Neutrophil (primary cell): ENCODE measurements at regions not wholly inside any gene's neighbourhood (a gene's known extent, or its start where the extent isn't known, plus 50 kb on each side); places are given as distances from the start of the nearest gene placed in this dataset.

ENCODE experiments used
- H3K27ac ChIP-seq: fragments of 200-600 bp; sonication (generic); 2 replicates; pipeline ENCODE4 v1.5.1; 2016; ENCODE audit warnings: mild to moderate bottlenecking, moderate library complexity
- H3K27me3 ChIP-seq: fragments of 200-600 bp; sonication (generic); 2 replicates; pipeline ENCODE4 v1.6.0; 2016; ENCODE audit warnings: mild to moderate bottlenecking
- H3K36me3 ChIP-seq: fragments of 200-600 bp; sonication (generic); 2 replicates; pipeline ENCODE4 v1.5.1; 2017
- H3K4me1 ChIP-seq, 2 experiments: fragments of 200-600 bp in 1 of 2; sonication (generic) in 1 of 2; 1 replicate in 1 of 2; 2 replicates in 1 of 2; pipeline versions ENCODE4 v1.5.1 to v1.6.1; 2013 to 2016; ENCODE audit warnings: low read depth in 1 of 2, low read length in 1 of 2, mild to moderate bottlenecking in 1 of 2, moderate library complexity in 1 of 2; ENCODE audit not compliant: control insufficient read depth in 1 of 2, insufficient read depth in 1 of 2
- H3K4me3 ChIP-seq, 2 experiments: fragments of 200-600 bp in 1 of 2; sonication (generic) in 1 of 2; 1 replicate in 1 of 2; 2 replicates in 1 of 2; pipeline ENCODE4 v1.5.1; 2013 to 2016; ENCODE audit warnings: low read depth in 1 of 2, low read length in 1 of 2, mild to moderate bottlenecking in 1 of 2, moderate library complexity in 1 of 2
- H3K9me3 ChIP-seq: fragments of 200-600 bp; sonication (generic); 2 replicates; pipeline ENCODE4 v1.5.1; 2016
- CTCF ChIP-seq: fragments of 200-600 bp; sonication (generic); IDR thresholded peaks from 2 replicates; pipeline ENCODE4 v1.5.1; 2016; ENCODE audit warnings: antibody characterized with exemption

- peaks cover 8 to 13% of the 10 kb centered on the region in 2 experiments for H3K4me1 ChIP-seq
Measured at GRCh38 chr6:14814016-14814415, 431.9 kb upstream of the JARID2 start.

GRCh38 chr6:14816116-14816859 is 429.6 kb upstream of the JARID2 start:
- no peaks in the 10 kb centered on the region for H3K27me3 ChIP-seq
- peaks cover 8 to 13% of the 10 kb centered on the region in 2 experiments for H3K4me1 ChIP-seq
- H3K4me3 ChIP-seq = no peak overlapping the region
- H3K27ac ChIP-seq = no peak overlapping the region
- H3K9me3 ChIP-seq = no peaks in the 10 kb centered on the region
- TF ChIP-seq CTCF = no peak
- no peaks in the 10 kb centered on the region for H3K36me3 ChIP-seq

More at GRCh38 chr6:14814016-14814415, 431.9 kb upstream of the JARID2 start:
- H3K9me3 ChIP-seq = no peaks in the 10 kb centered on the region
- no peaks in the 10 kb centered on the region for H3K27me3 ChIP-seq
- no peak for TF ChIP-seq CTCF
- H3K36me3 ChIP-seq = no peaks in the 10 kb centered on the region
- H3K4me3 ChIP-seq = no peak overlapping the region
- H3K27ac ChIP-seq = peak overlapping the region; percentile 3

- no peak for TF ChIP-seq CTCF
Measured at GRCh38 chr6:14817074-14817473, 428.8 kb upstream of the JARID2 start.

GRCh38 chr6:14818422-14818884 is 427.4 kb upstream of the JARID2 start:
- Histone ChIP-seq H3K4me1 (peaks cover 8 to 13% of the 10 kb centered on the region in 2 experiments), H3K4me3 (no peak overlapping the region), H3K9me3 (no peaks in the 10 kb centered on the region), H3K27ac (no peak overlapping the region), H3K27me3 (no peaks in the 10 kb centered on the region), H3K36me3 (no peaks in the 10 kb centered on the region)
- TF ChIP-seq CTCF = no peak

More at GRCh38 chr6:14817074-14817473, 428.8 kb upstream of the JARID2 start:
- no peak overlapping the region for H3K4me3 ChIP-seq
- H3K9me3 ChIP-seq = no peaks in the 10 kb centered on the region
- H3K27ac ChIP-seq = no peak overlapping the region
- no peaks in the 10 kb centered on the region for H3K36me3 ChIP-seq
- peaks cover 8 to 13% of the 10 kb centered on the region in 2 experiments for H3K4me1 ChIP-seq
- no peaks in the 10 kb centered on the region for H3K27me3 ChIP-seq

GRCh38 chr6:14819001-14819400 is 426.9 kb upstream of the JARID2 start:
- Histone ChIP-seq H3K4me3 (no peak overlapping the region), H3K27ac (no peak overlapping the region), H3K36me3 (no peaks in the 10 kb centered on the region), H3K9me3 (no peaks in the 10 kb centered on the region), H3K4me1 (peaks cover 8 to 13% of the 10 kb centered on the region in 2 experiments), H3K27me3 (no peaks in the 10 kb centered on the region)
- no peak for TF ChIP-seq CTCF
